Keratinocyte (primary cell): ENCODE measurements at regions not wholly inside any gene's neighbourhood (a gene's known extent, or its start where the extent isn't known, plus 50 kb on each side); places are given as distances from the start of the nearest gene placed in this dataset.

Source experiments
- CTCF ChIP-seq, 3 experiments: IDR thresholded peaks in 1 of 3; conservative IDR thresholded peaks in 1 of 3; optimal IDR thresholded peaks in 1 of 3; 2 replicates in 2 of 3; 3 replicates in 1 of 3; pipeline versions ENCODE3 to v1.5.1; 2011; ENCODE audit warnings: low read length in 3 of 3, mild to moderate bottlenecking in 3 of 3, moderate library complexity in 2 of 3, control low read depth in 1 of 3, inconsistent platforms in 1 of 3; ENCODE audit not compliant: insufficient read depth in 2 of 3; ENCODE audit errors: extremely low read depth in 1 of 3
- EZH2 ChIP-seq: IDR thresholded peaks from one replicate; pipeline ENCODE4 v1.6.1; 2012; ENCODE audit warnings: inconsistent platforms, mild to moderate bottlenecking, low read length, moderate library complexity

GRCh38 chrX:112931478-112931877 is 90.8 kb upstream of the AMOT start:
- TF ChIP-seq EZH2 (no peak), CTCF (optimal IDR thresholded peaks at IDR 0.05 in 1 of 3, IDR thresholded peaks at IDR 0.05 in 1 of 3, conservative IDR thresholded peaks at IDR 0.05 in 1 of 3; ENCODE audit: extremely low read depth in 1 of 3, insufficient read depth in 2 of 3, low read length in 3 of 3) (no peak)
